GM23338 (cell line): ENCODE measurements at regions not wholly inside any gene's neighbourhood (a gene's known extent, or its start where the extent isn't known, plus 50 kb on each side); places are given as distances from the start of the nearest gene placed in this dataset.

Source experiments
- ATAC-seq: fragments of 200-7000 bp; cut with Tn5 transposase; 3 replicates; pipeline ENCODE4 v1.9.1; 2020
- DNase-seq: peaks from one replicate; pipeline ENCODE4 v3.0.0-alpha.2; 2015; ENCODE audit warnings: low spot score
- H2AFZ ChIP-seq: fragments of 200-600 bp; sonication (generic); 2 replicates; pipeline ENCODE4 v1.8.0; 2016; ENCODE audit warnings: antibody characterized with exemption, mild to moderate bottlenecking, moderate library complexity
- H3F3A ChIP-seq: fragments of 200-600 bp; sonication (generic); replicated peaks from 2 replicates; pipeline ENCODE4 v1.8.0; 2017; ENCODE audit warnings: antibody characterized with exemption, mixed run types, low read depth
- H3K27ac ChIP-seq: fragments of 200-600 bp; sonication (generic); 2 replicates; pipeline ENCODE4 v1.6.1; 2016; ENCODE audit warnings: low read depth
- H3K27me3 ChIP-seq: fragments of 200-600 bp; sonication (generic); 2 replicates; pipeline ENCODE4 v1.8.0; 2016; ENCODE audit warnings: mild to moderate bottlenecking, mixed run types, moderate library complexity; ENCODE audit not compliant: insufficient read depth
- H3K36me3 ChIP-seq: fragments of 200-600 bp; sonication (generic); 2 replicates; pipeline ENCODE4 v1.8.0; 2016; ENCODE audit warnings: mild to moderate bottlenecking; ENCODE audit not compliant: insufficient read depth
- H3K4me1 ChIP-seq: fragments of 200-600 bp; sonication (generic); 2 replicates; pipeline ENCODE4 v1.8.0; 2016; ENCODE audit warnings: mild to moderate bottlenecking, moderate library complexity; ENCODE audit not compliant: insufficient read depth
- H3K4me2 ChIP-seq: fragments of 200-600 bp; sonication (generic); 2 replicates; pipeline ENCODE4 v1.7.1; 2017; ENCODE audit warnings: mixed run types
- H3K4me3 ChIP-seq: fragments of 200-600 bp; sonication (generic); 2 replicates; pipeline ENCODE4 v1.6.1; 2016; ENCODE audit warnings: mixed run types
- H3K79me2 ChIP-seq: fragments of 200-600 bp; sonication (generic); replicated peaks from 2 replicates; pipeline ENCODE4 v1.8.0; 2017; ENCODE audit warnings: mild to moderate bottlenecking; ENCODE audit not compliant: insufficient read depth
- H3K9me2 ChIP-seq: fragments of 200-600 bp; sonication (generic); 2 replicates; pipeline ENCODE4 v1.8.0; 2017; ENCODE audit not compliant: insufficient read depth
- H4K20me1 ChIP-seq: fragments of 200-600 bp; sonication (generic); replicated peaks from 2 replicates; pipeline ENCODE4 v1.8.0; 2017; ENCODE audit warnings: mild to moderate bottlenecking; ENCODE audit not compliant: insufficient read depth
- H3K27ac Mint-ChIP-seq: 2 replicates; pipeline ENCODE4 v1.8.0; 2020; ENCODE audit warnings: inconsistent platforms, mild to moderate bottlenecking, moderate library complexity, mixed read lengths
- H3K27me3 Mint-ChIP-seq: 3 replicates; pipeline ENCODE4 v1.8.0; 2022; ENCODE audit warnings: low read depth, mild to moderate bottlenecking, moderate library complexity, mixed read lengths, inconsistent platforms; ENCODE audit not compliant: insufficient read depth, poor library complexity
- H3K36me3 Mint-ChIP-seq: 3 replicates; pipeline ENCODE4 v1.8.0; 2021; ENCODE audit warnings: low read depth, mild to moderate bottlenecking, inconsistent platforms, moderate library complexity, mixed read lengths
- H3K4me1 Mint-ChIP-seq: 3 replicates; pipeline ENCODE4 v1.8.0; 2020; ENCODE audit warnings: mild to moderate bottlenecking, inconsistent platforms, mixed read lengths
- H3K4me3 Mint-ChIP-seq: 3 replicates; pipeline ENCODE4 v1.8.0; 2021; ENCODE audit warnings: moderate library complexity, mild to moderate bottlenecking, inconsistent platforms, mixed read lengths
- H3K9me3 Mint-ChIP-seq: 3 replicates; pipeline ENCODE4 v1.8.0; 2020; ENCODE audit warnings: moderate library complexity, mild to moderate bottlenecking, inconsistent platforms, mixed read lengths
- CREB1 ChIP-seq: fragments of 250-450 bp; sonication (Bioruptor Pico); IDR thresholded peaks from 2 replicates; pipeline ENCODE4 v1.5.0; 2020; ENCODE audit warnings: low read depth, mild to moderate bottlenecking, moderate library complexity
- ETS1 ChIP-seq: IDR thresholded peaks from 2 replicates; pipeline ENCODE4 v1.6.1; 2016; ENCODE audit warnings: antibody characterized with exemption
- EZH2 ChIP-seq: fragments of 200-600 bp; sonication (generic); IDR thresholded peaks from one replicate; pipeline ENCODE4 v1.8.0; 2017; ENCODE audit warnings: antibody characterized with exemption, mild to moderate bottlenecking, low read depth; ENCODE audit not compliant: unreplicated experiment
- EZH2phosphoT487 ChIP-seq: fragments of 200-600 bp; sonication (generic); IDR thresholded peaks from one replicate; pipeline ENCODE4 v1.8.1; 2018; ENCODE audit warnings: antibody characterized with exemption; ENCODE audit not compliant: unreplicated experiment
- JUNB ChIP-seq: IDR thresholded peaks from one replicate; pipeline ENCODE4 v1.6.1; 2016; ENCODE audit warnings: antibody characterized with exemption; ENCODE audit not compliant: unreplicated experiment
- NANOG ChIP-seq: IDR thresholded peaks from 2 replicates; pipeline ENCODE4 v1.6.1; 2016; ENCODE audit warnings: antibody characterized with exemption, borderline replicate concordance
- POLR2AphosphoS5 ChIP-seq: IDR thresholded peaks from 2 replicates; pipeline ENCODE4 v1.6.1; 2016; ENCODE audit warnings: antibody characterized with exemption, low read depth
- STAT1 ChIP-seq: IDR thresholded peaks from one replicate; pipeline ENCODE4 v1.6.1; 2016; ENCODE audit warnings: antibody characterized with exemption; ENCODE audit not compliant: unreplicated experiment
- ZNF114 ChIP-seq: fragments of 250-450 bp; sonication (Bioruptor Pico); IDR thresholded peaks from 2 replicates; pipeline ENCODE4 v1.5.0; 2020; ENCODE audit warnings: mild to moderate bottlenecking, moderate library complexity
- ZNF331 ChIP-seq: fragments of 250-450 bp; sonication (Bioruptor Pico); IDR thresholded peaks from 2 replicates; pipeline ENCODE4 v1.5.0; 2020; ENCODE audit warnings: low read depth, mild to moderate bottlenecking, moderate library complexity
- TF ChIP-seq, protein P1 (sequence below), 2 experiments: fragments of 200-600 bp in 1 of 2; sonication (generic) in 1 of 2; conservative IDR thresholded peaks; 2 replicates each; pipeline versions ENCODE4 v1.5.1 to v1.6.1; 2016 to 2017; ENCODE audit warnings: antibody characterized with exemption in 2 of 2, low read depth in 2 of 2, mild to moderate bottlenecking in 2 of 2, moderate library complexity in 1 of 2
- TF ChIP-seq, protein P2 (sequence below): IDR thresholded peaks from one replicate; pipeline ENCODE4 v1.6.1; 2018; ENCODE audit warnings: antibody characterized with exemption; ENCODE audit not compliant: unreplicated experiment
- TF ChIP-seq, protein P3 (sequence below): fragments of 250-450 bp; sonication (Bioruptor Pico); IDR thresholded peaks from 2 replicates; pipeline ENCODE4 v1.5.0; 2020; ENCODE audit warnings: mild to moderate bottlenecking, moderate library complexity

DNA sequence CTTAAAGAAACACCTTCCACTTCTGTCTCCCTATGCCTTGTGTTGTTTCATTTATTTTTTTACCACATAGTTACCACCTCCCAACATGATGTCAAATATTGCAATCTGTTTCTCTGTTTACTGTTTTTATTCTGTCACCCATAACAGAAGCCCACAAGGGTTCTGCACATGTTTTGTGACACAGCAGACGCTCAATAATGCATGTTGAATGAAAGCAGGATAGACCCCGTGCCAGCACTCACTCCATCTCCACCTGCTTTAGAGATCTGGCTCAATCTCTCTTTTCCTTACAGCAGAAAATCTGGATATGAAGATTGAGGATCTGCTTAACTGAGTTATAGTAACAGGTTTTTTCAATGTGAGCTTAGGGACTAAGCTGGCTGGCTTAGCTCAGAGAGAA, 116.8 kb upstream of the NUDT10 start:
- Histone ChIP-seq H3F3A (no peaks in the 10 kb centered on the region), H3K27me3 (no peaks in the 10 kb centered on the region), H3K36me3 (no peaks in the 10 kb centered on the region), H2AFZ (no peak overlapping the region), H3K4me2 (no peak overlapping the region), H3K4me3 (no peak overlapping the region), H3K79me2 (no peaks in the 10 kb centered on the region), H3K4me1 (no peaks in the 10 kb centered on the region), H4K20me1 (no peaks in the 10 kb centered on the region), H3K27ac (no peak overlapping the region), H3K9me2 (no peaks in the 10 kb centered on the region)
- no peaks in the 10 kb centered on the region for H3K4me1 Mint-ChIP-seq
- TF ChIP-seq, protein P1, sequence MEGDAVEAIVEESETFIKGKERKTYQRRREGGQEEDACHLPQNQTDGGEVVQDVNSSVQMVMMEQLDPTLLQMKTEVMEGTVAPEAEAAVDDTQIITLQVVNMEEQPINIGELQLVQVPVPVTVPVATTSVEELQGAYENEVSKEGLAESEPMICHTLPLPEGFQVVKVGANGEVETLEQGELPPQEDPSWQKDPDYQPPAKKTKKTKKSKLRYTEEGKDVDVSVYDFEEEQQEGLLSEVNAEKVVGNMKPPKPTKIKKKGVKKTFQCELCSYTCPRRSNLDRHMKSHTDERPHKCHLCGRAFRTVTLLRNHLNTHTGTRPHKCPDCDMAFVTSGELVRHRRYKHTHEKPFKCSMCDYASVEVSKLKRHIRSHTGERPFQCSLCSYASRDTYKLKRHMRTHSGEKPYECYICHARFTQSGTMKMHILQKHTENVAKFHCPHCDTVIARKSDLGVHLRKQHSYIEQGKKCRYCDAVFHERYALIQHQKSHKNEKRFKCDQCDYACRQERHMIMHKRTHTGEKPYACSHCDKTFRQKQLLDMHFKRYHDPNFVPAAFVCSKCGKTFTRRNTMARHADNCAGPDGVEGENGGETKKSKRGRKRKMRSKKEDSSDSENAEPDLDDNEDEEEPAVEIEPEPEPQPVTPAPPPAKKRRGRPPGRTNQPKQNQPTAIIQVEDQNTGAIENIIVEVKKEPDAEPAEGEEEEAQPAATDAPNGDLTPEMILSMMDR (conservative IDR thresholded peaks at IDR 0.05; ENCODE audit: low read depth in 2 of 2), result no peak
- TF ChIP-seq STAT1 (no peak), POLR2AphosphoS5 (no peak), EZH2 (no peak), NANOG (no peak), ZNF331 (CRISPR knock-in tag) (no peak), JUNB (no peak), ZNF114 (no peak), EZH2phosphoT487 (no peak), ETS1 (no peak), CREB1 (CRISPR knock-in tag) (no peak)
- TF ChIP-seq, protein P2, sequence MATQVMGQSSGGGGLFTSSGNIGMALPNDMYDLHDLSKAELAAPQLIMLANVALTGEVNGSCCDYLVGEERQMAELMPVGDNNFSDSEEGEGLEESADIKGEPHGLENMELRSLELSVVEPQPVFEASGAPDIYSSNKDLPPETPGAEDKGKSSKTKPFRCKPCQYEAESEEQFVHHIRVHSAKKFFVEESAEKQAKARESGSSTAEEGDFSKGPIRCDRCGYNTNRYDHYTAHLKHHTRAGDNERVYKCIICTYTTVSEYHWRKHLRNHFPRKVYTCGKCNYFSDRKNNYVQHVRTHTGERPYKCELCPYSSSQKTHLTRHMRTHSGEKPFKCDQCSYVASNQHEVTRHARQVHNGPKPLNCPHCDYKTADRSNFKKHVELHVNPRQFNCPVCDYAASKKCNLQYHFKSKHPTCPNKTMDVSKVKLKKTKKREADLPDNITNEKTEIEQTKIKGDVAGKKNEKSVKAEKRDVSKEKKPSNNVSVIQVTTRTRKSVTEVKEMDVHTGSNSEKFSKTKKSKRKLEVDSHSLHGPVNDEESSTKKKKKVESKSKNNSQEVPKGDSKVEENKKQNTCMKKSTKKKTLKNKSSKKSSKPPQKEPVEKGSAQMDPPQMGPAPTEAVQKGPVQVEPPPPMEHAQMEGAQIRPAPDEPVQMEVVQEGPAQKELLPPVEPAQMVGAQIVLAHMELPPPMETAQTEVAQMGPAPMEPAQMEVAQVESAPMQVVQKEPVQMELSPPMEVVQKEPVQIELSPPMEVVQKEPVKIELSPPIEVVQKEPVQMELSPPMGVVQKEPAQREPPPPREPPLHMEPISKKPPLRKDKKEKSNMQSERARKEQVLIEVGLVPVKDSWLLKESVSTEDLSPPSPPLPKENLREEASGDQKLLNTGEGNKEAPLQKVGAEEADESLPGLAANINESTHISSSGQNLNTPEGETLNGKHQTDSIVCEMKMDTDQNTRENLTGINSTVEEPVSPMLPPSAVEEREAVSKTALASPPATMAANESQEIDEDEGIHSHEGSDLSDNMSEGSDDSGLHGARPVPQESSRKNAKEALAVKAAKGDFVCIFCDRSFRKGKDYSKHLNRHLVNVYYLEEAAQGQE, result no peak
- TF ChIP-seq, protein P3, sequence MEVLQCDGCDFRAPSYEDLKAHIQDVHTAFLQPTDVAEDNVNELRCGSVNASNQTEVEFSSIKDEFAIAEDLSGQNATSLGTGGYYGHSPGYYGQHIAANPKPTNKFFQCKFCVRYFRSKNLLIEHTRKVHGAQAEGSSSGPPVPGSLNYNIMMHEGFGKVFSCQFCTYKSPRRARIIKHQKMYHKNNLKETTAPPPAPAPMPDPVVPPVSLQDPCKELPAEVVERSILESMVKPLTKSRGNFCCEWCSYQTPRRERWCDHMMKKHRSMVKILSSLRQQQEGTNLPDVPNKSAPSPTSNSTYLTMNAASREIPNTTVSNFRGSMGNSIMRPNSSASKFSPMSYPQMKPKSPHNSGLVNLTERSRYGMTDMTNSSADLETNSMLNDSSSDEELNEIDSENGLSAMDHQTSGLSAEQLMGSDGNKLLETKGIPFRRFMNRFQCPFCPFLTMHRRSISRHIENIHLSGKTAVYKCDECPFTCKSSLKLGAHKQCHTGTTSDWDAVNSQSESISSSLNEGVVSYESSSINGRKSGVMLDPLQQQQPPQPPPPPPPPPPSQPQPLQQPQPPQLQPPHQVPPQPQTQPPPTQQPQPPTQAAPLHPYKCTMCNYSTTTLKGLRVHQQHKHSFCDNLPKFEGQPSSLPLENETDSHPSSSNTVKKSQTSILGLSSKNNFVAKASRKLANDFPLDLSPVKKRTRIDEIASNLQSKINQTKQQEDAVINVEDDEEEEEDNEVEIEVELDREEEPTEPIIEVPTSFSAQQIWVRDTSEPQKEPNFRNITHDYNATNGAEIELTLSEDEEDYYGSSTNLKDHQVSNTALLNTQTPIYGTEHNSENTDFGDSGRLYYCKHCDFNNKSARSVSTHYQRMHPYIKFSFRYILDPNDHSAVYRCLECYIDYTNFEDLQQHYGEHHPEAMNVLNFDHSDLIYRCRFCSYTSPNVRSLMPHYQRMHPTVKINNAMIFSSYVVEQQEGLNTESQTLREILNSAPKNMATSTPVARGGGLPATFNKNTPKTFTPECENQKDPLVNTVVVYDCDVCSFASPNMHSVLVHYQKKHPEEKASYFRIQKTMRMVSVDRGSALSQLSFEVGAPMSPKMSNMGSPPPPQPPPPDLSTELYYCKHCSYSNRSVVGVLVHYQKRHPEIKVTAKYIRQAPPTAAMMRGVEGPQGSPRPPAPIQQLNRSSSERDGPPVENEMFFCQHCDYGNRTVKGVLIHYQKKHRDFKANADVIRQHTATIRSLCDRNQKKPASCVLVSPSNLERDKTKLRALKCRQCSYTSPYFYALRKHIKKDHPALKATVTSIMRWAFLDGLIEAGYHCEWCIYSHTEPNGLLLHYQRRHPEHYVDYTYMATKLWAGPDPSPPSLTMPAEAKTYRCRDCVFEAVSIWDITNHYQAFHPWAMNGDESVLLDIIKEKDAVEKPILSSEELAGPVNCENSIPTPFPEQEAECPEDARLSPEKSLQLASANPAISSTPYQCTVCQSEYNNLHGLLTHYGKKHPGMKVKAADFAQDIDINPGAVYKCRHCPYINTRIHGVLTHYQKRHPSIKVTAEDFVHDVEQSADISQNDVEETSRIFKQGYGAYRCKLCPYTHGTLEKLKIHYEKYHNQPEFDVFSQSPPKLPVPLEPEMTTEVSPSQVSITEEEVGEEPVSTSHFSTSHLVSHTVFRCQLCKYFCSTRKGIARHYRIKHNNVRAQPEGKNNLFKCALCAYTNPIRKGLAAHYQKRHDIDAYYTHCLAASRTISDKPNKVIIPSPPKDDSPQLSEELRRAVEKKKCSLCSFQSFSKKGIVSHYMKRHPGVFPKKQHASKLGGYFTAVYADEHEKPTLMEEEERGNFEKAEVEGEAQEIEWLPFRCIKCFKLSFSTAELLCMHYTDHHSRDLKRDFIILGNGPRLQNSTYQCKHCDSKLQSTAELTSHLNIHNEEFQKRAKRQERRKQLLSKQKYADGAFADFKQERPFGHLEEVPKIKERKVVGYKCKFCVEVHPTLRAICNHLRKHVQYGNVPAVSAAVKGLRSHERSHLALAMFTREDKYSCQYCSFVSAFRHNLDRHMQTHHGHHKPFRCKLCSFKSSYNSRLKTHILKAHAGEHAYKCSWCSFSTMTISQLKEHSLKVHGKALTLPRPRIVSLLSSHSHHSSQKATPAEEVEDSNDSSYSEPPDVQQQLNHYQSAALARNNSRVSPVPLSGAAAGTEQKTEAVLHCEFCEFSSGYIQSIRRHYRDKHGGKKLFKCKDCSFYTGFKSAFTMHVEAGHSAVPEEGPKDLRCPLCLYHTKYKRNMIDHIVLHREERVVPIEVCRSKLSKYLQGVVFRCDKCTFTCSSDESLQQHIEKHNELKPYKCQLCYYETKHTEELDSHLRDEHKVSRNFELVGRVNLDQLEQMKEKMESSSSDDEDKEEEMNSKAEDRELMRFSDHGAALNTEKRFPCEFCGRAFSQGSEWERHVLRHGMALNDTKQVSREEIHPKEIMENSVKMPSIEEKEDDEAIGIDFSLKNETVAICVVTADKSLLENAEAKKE (CRISPR knock-in tag), result no peak
- no peak overlapping the region for H3K4me3 Mint-ChIP-seq
- no peak overlapping the region for H3K27ac Mint-ChIP-seq
- no peaks in the 10 kb centered on the region for H3K27me3 Mint-ChIP-seq
- no peak for DNase-seq
- H3K36me3 Mint-ChIP-seq, result no peaks in the 10 kb centered on the region
- no peaks in the 10 kb centered on the region for H3K9me3 Mint-ChIP-seq
- ATAC-seq, result no peak
